GM19372 (cell line): ENCODE measurements at regions not wholly inside any gene's neighbourhood (a gene's known extent, or its start where the extent isn't known, plus 50 kb on each side); places are given as distances from the start of the nearest gene placed in this dataset.
"Not testable (repeated sequence)": the region's sequence is repeated elsewhere in the genome, so short reads cannot be mapped to it uniquely, and the experiment has no call there.

Source experiments
- ATAC-seq: cut with Tn5 transposase; IDR thresholded peaks from one replicate; pipeline ENCODE4 v1.9.1; 2021; ENCODE audit warnings: mild to moderate bottlenecking, low read depth, moderate library complexity; ENCODE audit not compliant: unreplicated experiment

DNA sequence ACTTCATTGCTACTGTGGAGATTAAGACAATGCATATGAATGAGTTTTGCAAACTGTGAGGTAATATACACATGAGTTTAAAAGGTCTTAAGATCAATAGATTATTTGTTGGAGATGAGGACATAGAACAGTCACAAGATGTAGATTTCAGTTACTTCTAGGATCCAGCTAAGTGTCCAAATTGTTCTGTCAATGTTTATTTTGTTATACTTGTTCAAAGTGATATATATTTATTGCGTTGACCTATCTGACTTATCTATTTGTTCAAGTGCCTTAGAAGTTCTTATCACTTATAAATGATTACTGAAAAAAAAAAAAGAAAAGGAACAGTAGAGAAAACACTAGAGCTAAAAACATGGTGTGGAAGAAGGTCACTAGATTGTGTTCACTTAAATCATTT is 75.6 kb upstream of the GRIN3A start:
- no peak for ATAC-seq

DNA sequence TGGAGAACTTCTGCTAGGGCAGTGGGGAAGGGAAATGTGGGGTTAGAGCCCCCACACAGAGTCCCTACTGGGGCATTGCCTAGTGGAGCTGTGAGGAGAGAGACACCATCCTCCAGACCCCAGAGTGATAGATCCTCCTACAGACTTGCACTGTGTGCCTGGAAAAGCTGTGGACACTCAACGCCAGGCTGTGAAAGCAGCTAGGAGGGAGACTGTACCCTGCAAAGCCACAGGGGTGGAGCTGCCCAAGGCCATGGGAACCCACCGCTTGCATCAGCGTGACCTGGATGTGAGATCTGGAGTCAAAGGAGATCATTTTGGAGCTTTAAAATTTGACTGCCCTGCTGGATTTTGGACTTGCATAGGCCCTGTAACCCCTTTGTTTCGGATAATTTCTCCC is 69.4 kb upstream of the GRIN3A start:
- ATAC-seq = not testable (repeated sequence)

DNA sequence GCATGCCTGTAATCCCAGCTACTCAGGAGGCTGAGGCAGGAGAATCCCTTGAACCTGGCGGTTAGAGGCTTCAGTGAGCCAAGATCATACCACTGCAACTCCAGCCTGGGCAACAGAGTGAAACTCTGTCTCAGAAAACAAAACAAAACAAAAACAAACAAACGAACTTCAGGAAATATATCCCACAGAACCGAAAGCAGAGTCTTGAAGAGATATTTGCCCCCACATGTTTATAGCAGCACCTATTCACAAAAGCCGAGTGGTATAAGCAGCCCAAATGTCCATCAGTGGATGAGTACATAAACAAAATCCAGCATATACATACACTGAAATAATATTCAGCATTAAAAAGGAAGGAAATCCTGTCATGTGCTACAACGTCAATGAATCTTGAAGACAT is 57.6 kb upstream of the GRIN3A start:
- ATAC-seq = no peak

DNA sequence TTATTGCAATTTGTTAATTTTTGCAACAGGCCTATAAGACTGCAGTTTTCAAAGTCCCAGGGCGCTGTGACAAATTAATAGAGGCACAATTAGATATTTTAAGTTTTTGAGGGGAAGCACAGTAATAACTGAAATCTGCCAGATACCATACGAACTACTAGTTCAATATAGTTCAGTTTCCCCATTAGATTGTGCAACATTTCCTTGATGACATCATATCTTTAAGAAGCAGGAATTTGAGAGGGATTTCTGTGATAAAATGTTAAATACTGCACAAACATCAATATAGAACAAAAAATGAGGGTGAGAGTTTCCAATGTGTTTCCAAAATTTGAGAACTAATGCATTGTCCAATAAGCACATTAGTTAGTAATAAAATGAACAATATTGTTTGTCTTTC is 56.7 kb upstream of the GRIN3A start:
- ATAC-seq = no peak

DNA sequence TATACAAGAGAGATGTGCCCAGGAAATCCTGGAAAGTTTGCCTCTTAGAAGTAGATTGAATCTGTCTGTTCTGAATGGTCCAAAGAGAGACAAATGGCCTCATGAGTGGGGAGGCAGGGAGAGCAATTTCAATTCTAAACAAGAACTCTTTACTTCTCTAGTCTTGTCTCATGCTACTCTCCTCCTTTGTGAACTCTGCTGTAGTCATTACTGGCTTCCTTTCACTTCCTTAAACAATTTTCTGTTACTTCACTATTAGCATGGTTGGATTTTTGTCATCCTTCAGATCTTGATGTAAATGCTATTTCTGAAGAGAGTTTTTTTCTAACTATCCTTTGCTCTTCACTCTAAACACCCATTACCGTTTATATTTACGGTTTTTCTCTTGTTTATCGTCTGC is 54.0 kb upstream of the GRIN3A start:
- ATAC-seq = no peak

DNA sequence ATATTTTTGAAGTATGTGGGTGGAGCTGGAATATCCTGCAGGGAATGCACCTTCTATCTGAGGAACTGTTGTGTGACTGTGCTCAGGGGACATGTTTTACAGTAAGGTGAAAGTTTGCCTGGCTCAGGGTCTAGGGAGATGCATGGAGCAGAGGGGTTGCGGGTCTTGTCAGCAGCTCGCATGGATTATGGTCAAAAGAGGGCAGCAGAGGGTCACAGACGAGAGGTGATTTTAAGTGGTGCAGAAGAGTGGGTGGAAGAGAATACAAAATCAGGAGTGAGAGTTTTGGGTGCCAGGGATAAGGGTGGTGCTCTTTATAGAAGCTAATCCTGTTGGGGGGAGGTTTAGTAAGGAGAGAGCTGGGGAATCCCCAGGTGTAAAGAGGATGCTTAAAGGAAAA is 53.5 kb upstream of the GRIN3A start:
- ATAC-seq = no peak

DNA sequence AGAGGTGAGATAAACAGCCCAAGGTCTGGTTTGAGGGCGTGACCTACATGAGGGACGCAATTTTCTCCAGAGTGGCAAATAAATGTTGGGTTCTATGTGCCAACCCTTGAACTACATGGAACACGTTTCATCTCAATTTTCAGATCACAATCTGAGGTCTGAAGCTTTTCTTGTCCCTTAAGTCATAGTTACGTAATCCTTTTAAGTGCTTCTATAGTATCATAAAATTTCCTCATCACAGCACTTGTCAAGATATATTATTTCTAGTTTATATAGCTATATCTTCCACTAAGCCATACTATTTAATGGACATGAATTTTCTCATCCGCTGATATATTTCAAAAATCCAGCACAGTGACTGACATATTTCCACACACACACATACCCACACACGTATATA is 53.1 kb upstream of the GRIN3A start:
- ATAC-seq = no peak
